Neural cell (in vitro differentiated cells): ENCODE measurements at regions not wholly inside any gene's neighbourhood (a gene's known extent, or its start where the extent isn't known, plus 50 kb on each side); places are given as distances from the start of the nearest gene placed in this dataset.

Source experiments
- CTCF ChIP-seq: fragments of 450-650 bp; IDR thresholded peaks from 2 replicates; pipeline ENCODE4 v1.5.1; 2014; ENCODE audit warnings: antibody characterized with exemption, mild to moderate bottlenecking, moderate library complexity; ENCODE audit not compliant: poor library complexity, severe bottlenecking
- MXI1 ChIP-seq: fragments of 450-650 bp; conservative IDR thresholded peaks from 2 replicates; pipeline ENCODE4 v1.6.1; 2014; ENCODE audit warnings: antibody characterized with exemption, mild to moderate bottlenecking; ENCODE audit not compliant: poor library complexity, severe bottlenecking
- TAF1 ChIP-seq: IDR thresholded peaks from 2 replicates; pipeline ENCODE4 v1.6.1; 2012; ENCODE audit warnings: low read depth

GRCh38 chr13:40379794-40380578 lies 286.5 kb downstream of the FOXO1 start:
- no peak for TF ChIP-seq MXI1
- TF ChIP-seq CTCF, result no peak
- no peak for TF ChIP-seq TAF1
